ENCODE measurements at regions not wholly inside any gene's neighbourhood (a gene's known extent, or its start where the extent isn't known, plus 50 kb on each side); places are given as distances from the start of the nearest gene placed in this dataset.

DNA sequence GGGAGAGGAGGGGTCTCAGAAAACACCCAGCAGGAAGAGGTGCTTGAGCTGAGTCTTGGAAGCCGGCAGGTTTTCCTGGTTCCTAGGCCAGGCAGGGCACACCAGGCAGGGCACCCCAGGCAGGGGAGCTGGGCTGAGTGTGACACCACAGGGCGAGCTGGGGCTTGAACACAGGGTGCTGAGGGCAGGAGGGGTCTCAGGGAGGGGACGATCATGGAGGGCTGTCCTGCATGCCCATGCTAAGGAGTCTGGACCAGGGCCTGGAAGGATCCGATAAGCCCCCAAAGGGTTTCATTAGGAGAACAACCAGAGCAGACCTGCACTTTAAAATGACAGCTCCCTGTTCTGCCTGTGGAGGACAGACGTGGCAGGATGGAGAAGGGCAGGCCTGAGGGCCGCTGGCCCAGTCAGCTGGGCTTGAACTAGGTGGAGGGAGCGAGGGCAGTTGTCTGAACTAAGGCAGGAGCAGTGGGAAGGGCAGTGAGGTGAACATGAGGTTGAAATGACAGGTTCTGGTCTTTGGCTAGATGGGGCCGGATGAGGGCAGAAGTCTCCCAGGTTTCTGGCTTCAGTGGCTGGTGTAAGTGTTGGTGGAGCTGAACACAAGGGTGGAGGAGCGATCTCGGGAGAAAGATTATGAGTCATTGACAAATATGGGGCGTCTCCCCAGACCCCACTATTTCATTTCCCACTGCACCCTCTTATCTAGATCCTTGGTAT, 171.0 kb upstream of the PZP start:
- TF ChIP-seq POLR2AphosphoS5 (IDR thresholded peaks at IDR 0.05; ENCODE audit: low read depth, low read length) (no peak), CBX8 (IDR thresholded peaks at IDR 0.05; ENCODE audit: borderline replicate concordance, low read depth, low read length) (no peak), POLR2A (IDR thresholded peaks at IDR 0.05; ENCODE audit: control extremely low read depth in 1 of 2, low read depth in 2 of 2, low read length in 2 of 2) (no peak), EGR1 (IDR thresholded peaks at IDR 0.05; ENCODE audit: borderline replicate concordance, low read depth, low read length) (no peak), TEAD4 (IDR thresholded peaks at IDR 0.05; ENCODE audit: low read depth, low read length) (no peak), TBP (IDR thresholded peaks at IDR 0.05; ENCODE audit: low read depth, low read length) (no peak)
- TF ChIP-seq, protein P1, sequence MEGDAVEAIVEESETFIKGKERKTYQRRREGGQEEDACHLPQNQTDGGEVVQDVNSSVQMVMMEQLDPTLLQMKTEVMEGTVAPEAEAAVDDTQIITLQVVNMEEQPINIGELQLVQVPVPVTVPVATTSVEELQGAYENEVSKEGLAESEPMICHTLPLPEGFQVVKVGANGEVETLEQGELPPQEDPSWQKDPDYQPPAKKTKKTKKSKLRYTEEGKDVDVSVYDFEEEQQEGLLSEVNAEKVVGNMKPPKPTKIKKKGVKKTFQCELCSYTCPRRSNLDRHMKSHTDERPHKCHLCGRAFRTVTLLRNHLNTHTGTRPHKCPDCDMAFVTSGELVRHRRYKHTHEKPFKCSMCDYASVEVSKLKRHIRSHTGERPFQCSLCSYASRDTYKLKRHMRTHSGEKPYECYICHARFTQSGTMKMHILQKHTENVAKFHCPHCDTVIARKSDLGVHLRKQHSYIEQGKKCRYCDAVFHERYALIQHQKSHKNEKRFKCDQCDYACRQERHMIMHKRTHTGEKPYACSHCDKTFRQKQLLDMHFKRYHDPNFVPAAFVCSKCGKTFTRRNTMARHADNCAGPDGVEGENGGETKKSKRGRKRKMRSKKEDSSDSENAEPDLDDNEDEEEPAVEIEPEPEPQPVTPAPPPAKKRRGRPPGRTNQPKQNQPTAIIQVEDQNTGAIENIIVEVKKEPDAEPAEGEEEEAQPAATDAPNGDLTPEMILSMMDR (IDR thresholded peaks at IDR 0.05; ENCODE audit: control extremely low read depth in 1 of 3, insufficient read depth in 1 of 3, low read depth in 1 of 3, low read length in 3 of 3) = no peak
- TF ChIP-seq, protein P2, sequence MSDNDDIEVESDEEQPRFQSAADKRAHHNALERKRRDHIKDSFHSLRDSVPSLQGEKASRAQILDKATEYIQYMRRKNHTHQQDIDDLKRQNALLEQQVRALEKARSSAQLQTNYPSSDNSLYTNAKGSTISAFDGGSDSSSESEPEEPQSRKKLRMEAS (IDR thresholded peaks at IDR 0.05) = no peak
